Transverse colon (tissue), 4 donors: ENCODE measurements at regions not wholly inside any gene's neighbourhood (a gene's known extent, or its start where the extent isn't known, plus 50 kb on each side); places are given as distances from the start of the nearest gene placed in this dataset.

Experiments
- DNase-seq: peaks from one replicate; pipeline ENCODE4 v3.0.0-alpha.2; 2019
- H3K27ac ChIP-seq, 4 donors: fragments of 200-600 bp; sonication (generic); 2 replicates each; pipeline ENCODE4 v1.5.1; 2016 to 2018; ENCODE audit warnings: inconsistent platforms in 4 of 4
- H3K27me3 ChIP-seq: fragments of 200-600 bp; sonication (generic); 2 replicates; pipeline ENCODE4 v1.5.1; 2017; ENCODE audit warnings: inconsistent platforms
- H3K36me3 ChIP-seq, 4 donors: fragments of 200-600 bp; sonication (generic); 2 replicates each; pipeline ENCODE4 v1.5.1; 2017 to 2019; ENCODE audit warnings: inconsistent platforms in 4 of 4
- H3K4me1 ChIP-seq, 4 donors: fragments of 200-600 bp; sonication (generic); 2 replicates each; pipeline ENCODE4 v1.5.1; 2017 to 2020; ENCODE audit warnings: inconsistent platforms in 4 of 4
- H3K4me3 ChIP-seq, 4 donors: fragments of 200-600 bp; sonication (generic); 1 replicate in 1 of 4; 2 replicates in 3 of 4; pipeline versions ENCODE4 v1.5.1 to v1.6.1; 2017 to 2019; ENCODE audit warnings: inconsistent platforms in 4 of 4
- H3K9me3 ChIP-seq, 2 donors: fragments of 200-600 bp; sonication (generic); 2 replicates each; pipeline ENCODE4 v1.5.1; 2017 to 2019; ENCODE audit warnings: inconsistent platforms in 2 of 2
- EP300 ChIP-seq: sonication (generic); formaldehyde crosslinking; IDR thresholded peaks from one replicate; pipeline ENCODE4 v1.6.1; 2017; ENCODE audit warnings: antibody characterized with exemption, low read depth
- POLR2A ChIP-seq: fragments of 450-650 bp; IDR thresholded peaks from one replicate; pipeline ENCODE4 v1.6.1; 2016; ENCODE audit warnings: antibody characterized with exemption, mild to moderate bottlenecking, moderate library complexity
- POLR2AphosphoS5 ChIP-seq, 3 donors: sonication (generic); formaldehyde crosslinking; IDR thresholded peaks; one replicate each; pipeline ENCODE4 v1.6.1; 2016; ENCODE audit warnings: antibody characterized with exemption in 3 of 3
- WGBS, 2 donors: methylation state at CpG; one replicate each; pipeline ENCODE4 v1.1.5; 2018; ENCODE audit warnings: low coverage in 1 of 2; 5-methylcytosine and 5-hydroxymethylcytosine counted together
- in situ Hi-C, 4 donors: fragments of 200-750 bp; cut with MboI; loops; one replicate each; pipeline versions ENCODE4 v1.15.0 to v1.15.1; 2017; ENCODE audit warnings: low sequenced_read_pairs in 3 of 4, low pct_ligation_motif_present in 1 of 4, low pct_unique_long_range_greater_than_20kb in 1 of 4
- intact Hi-C: fragments of 100-400 bp; cut with DNase I; formaldehyde crosslinking; loops from one replicate; pipeline ENCODE4 v1.15.1; 2023; ENCODE audit warnings: low total_unique reads
- TF ChIP-seq, protein P1 (sequence below), 5 experiments: fragments of 200-600 bp in 3 of 5; fragments of 450-650 bp in 2 of 5; sonication (generic) in 3 of 5; IDR thresholded peaks; 1 replicate in 2 of 5; 2 replicates in 3 of 5; pipeline ENCODE4 v1.5.1; 2016 to 2017; ENCODE audit warnings: antibody characterized with exemption in 5 of 5, inconsistent platforms in 3 of 5, mild to moderate bottlenecking in 2 of 5, moderate library complexity in 1 of 5

DNA sequence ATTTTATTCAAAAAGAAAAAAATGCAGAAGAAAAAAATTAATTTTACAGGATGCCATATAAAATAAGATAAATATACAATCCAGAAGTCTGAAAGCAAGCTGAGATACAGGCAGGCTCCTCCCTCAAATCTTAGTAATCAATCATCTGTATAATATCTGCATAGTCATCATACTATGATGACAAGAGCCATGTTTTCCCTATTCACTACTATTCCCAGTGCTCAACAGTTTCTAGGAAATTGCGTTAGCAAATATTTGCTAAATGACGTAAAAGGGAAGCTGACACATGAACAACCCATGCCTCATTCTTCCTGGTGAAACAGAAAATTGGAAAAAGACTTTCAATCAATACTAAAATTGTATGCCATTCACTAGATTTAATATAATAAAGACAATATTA lies 793.2 kb downstream of the SUCLG1 start:
- no peaks in the 10 kb centered on the region for H3K9me3 ChIP-seq
- DNase-seq: no peak
- in situ Hi-C loops: no loop called here
- H3K27ac ChIP-seq: no peak overlapping the region
- peaks cover 0 to 3% (median 0%) of the 10 kb centered on the region in 4 donors for H3K4me1 ChIP-seq
- 53 to 54% methylated on average over 2 of the region's 2 CpGs for WGBS, 2 donors
- H3K4me3 ChIP-seq: no peak overlapping the region
- intact Hi-C loops: no loop called here
- no peaks in the 10 kb centered on the region for H3K27me3 ChIP-seq
- H3K36me3 ChIP-seq: no peaks in the 10 kb centered on the region
- TF ChIP-seq POLR2AphosphoS5 (IDR thresholded peaks at IDR 0.05) (no peak), EP300 (no peak), POLR2A (no peak)
- TF ChIP-seq, protein P1, sequence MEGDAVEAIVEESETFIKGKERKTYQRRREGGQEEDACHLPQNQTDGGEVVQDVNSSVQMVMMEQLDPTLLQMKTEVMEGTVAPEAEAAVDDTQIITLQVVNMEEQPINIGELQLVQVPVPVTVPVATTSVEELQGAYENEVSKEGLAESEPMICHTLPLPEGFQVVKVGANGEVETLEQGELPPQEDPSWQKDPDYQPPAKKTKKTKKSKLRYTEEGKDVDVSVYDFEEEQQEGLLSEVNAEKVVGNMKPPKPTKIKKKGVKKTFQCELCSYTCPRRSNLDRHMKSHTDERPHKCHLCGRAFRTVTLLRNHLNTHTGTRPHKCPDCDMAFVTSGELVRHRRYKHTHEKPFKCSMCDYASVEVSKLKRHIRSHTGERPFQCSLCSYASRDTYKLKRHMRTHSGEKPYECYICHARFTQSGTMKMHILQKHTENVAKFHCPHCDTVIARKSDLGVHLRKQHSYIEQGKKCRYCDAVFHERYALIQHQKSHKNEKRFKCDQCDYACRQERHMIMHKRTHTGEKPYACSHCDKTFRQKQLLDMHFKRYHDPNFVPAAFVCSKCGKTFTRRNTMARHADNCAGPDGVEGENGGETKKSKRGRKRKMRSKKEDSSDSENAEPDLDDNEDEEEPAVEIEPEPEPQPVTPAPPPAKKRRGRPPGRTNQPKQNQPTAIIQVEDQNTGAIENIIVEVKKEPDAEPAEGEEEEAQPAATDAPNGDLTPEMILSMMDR (IDR thresholded peaks at IDR 0.05): no peak

DNA sequence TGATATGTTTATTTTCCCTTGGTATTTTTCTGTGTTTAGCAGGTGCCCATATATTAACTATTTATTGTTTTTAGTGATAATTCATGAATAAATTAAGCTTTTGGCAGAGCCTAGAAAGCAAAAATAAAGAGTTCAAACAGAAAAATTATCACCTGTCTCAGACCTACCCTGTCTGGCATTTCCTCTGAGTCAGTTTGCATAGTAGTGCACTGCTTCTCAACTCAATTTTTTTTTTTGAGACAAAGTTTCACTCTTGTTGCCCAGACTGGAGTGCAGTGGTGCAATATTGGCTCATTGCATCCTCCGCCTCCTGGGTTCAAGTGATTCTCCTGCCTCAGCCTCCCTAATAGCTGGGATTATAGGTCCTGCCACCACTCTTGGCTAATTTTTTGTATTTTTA lies 793.9 kb downstream of the SUCLG1 start:
- DNase-seq: no peak
- Histone ChIP-seq H3K36me3 (no peaks in the 10 kb centered on the region), H3K9me3 (no peaks in the 10 kb centered on the region), H3K27ac (no peak overlapping the region), H3K4me1 (peaks cover 0 to 3% (median 0%) of the 10 kb centered on the region in 4 donors), H3K4me3 (no peak overlapping the region), H3K27me3 (no peaks in the 10 kb centered on the region)
- 63 to 90% methylated on average over 1 of the region's 1 CpG for WGBS, 2 donors
- no peak for TF ChIP-seq POLR2A
- TF ChIP-seq POLR2AphosphoS5 (IDR thresholded peaks at IDR 0.05): no peak
- TF ChIP-seq, protein P1 (IDR thresholded peaks at IDR 0.05): no peak
- no peak for TF ChIP-seq EP300
- intact Hi-C loops: no loop called here
- in situ Hi-C loops: no loop called here

GRCh38 chr2:83661711-83662110 lies 797.4 kb downstream of the SUCLG1 start:
- in situ Hi-C loops (no loop called here), intact Hi-C loops (no loop called here)
- TF ChIP-seq, protein P1 (IDR thresholded peaks at IDR 0.05): no peak
- no peak for TF ChIP-seq POLR2A
- no peak for TF ChIP-seq EP300
- TF ChIP-seq POLR2AphosphoS5 (IDR thresholded peaks at IDR 0.05): no peak
- H3K9me3 ChIP-seq: no peaks in the 10 kb centered on the region
- WGBS, 2 donors: 60 to 87% methylated on average over 1 of the region's 1 CpG
- no peak for DNase-seq
- H3K36me3 ChIP-seq: no peaks in the 10 kb centered on the region
- no peaks in the 10 kb centered on the region for H3K27me3 ChIP-seq
- no peak overlapping the region for H3K27ac ChIP-seq
- no peak overlapping the region for H3K4me3 ChIP-seq
- H3K4me1 ChIP-seq: peaks cover 0 to 3% (median 0%) of the 10 kb centered on the region in 4 donors

- intact Hi-C loops (no loop called here), in situ Hi-C loops (no loop called here)
- no peak overlapping the region for H3K4me3 ChIP-seq
- H3K36me3 ChIP-seq: no peaks in the 10 kb centered on the region
- no peak overlapping the region for H3K27ac ChIP-seq
- H3K27me3 ChIP-seq: no peaks in the 10 kb centered on the region
- peaks cover 0 to 7% (median 3%) of the 10 kb centered on the region in 4 donors for H3K4me1 ChIP-seq
- 53 to 66% methylated on average over 1 of the region's 1 CpG for WGBS, 2 donors
- H3K9me3 ChIP-seq: no peaks in the 10 kb centered on the region
- no peak for DNase-seq
- TF ChIP-seq EP300 (no peak), POLR2A (no peak), POLR2AphosphoS5 (IDR thresholded peaks at IDR 0.05) (no peak)
- TF ChIP-seq, protein P1 (IDR thresholded peaks at IDR 0.05): no peak
These were observed 804.9 kb downstream of the SUCLG1 start for GRCh38 chr2:83654091-83654611.
